HepG2 (cell line): ENCODE measurements at regions not wholly inside any gene's neighbourhood (a gene's known extent, or its start where the extent isn't known, plus 50 kb on each side); places are given as distances from the start of the nearest gene placed in this dataset.

Source experiments
- ATAC-seq: fragments of 200-7000 bp; cut with Tn5 transposase; 3 replicates; pipeline ENCODE4 v1.9.1; 2020; ENCODE audit warnings: mild to moderate bottlenecking, moderate library complexity
- BruUV-seq: library from RNA; stranded (reverse); fragments of 400-500 nt; replicated peaks from 2 replicates; lab custom pipeline; 2021; lab: Mats Ljungman, UMichigan
- CTCF ChIA-PET: fragments of 300-600 bp; formaldehyde crosslinking; extraction: SDS; loops from one replicate; lab custom pipeline; 2021; ENCODE audit warnings: low total read pairs, inconsistent platforms, low intra/inter-chr PET ratio; lab: Yijun Ruan, JAX
- POLR2A ChIA-PET: fragments of 350-600 bp; sonication (Branson Sonifier 250); formaldehyde crosslinking; loops from one replicate; lab custom pipeline; 2020; ENCODE audit warnings: antibody characterized with exemption, inconsistent platforms; lab: Yijun Ruan, JAX
- DNase-seq: peaks from one replicate; pipeline ENCODE4 v3.0.0-alpha.2; 2015; ENCODE audit warnings: low spot score
- FAIRE-seq: peaks from 3 replicates; lab custom pipeline; 2011; peaks lifted over from hg19 to GRCh38; lab: Jason Lieb, UNC
- H2AFZ ChIP-seq: one replicate; pipeline ENCODE4 v1.6.1; 2011; ENCODE audit warnings: low read length, inconsistent platforms
- H3K27ac ChIP-seq: fragments of 300-600 bp; 3 replicates; pipeline ENCODE4 v1.8.0; 2011; ENCODE audit warnings: mixed run types, mild to moderate bottlenecking, mixed read lengths, low read length, inconsistent platforms; ENCODE audit not compliant: insufficient read depth; ENCODE audit errors: extremely low read length
- H3K27me3 ChIP-seq, 2 experiments: fragments of 200-600 bp in 1 of 2; 2 replicates in 1 of 2; 3 replicates in 1 of 2; pipeline versions ENCODE4 v1.6.0 to v1.8.0; 2011; ENCODE audit warnings: low read length in 2 of 2, mild to moderate bottlenecking in 2 of 2, moderate library complexity in 2 of 2, inconsistent platforms in 1 of 2; ENCODE audit not compliant: insufficient read depth in 2 of 2, control insufficient read depth in 1 of 2
- H3K36me3 ChIP-seq, 2 experiments: fragments of 200-600 bp in 1 of 2; replicated peaks in 1 of 2; 2 replicates in 1 of 2; 3 replicates in 1 of 2; pipeline versions ENCODE4 v1.5.1 to v1.8.0; 2011; ENCODE audit warnings: low read length in 2 of 2, inconsistent platforms in 1 of 2; ENCODE audit not compliant: insufficient read depth in 2 of 2, control insufficient read depth in 1 of 2
- H3K4me1 ChIP-seq: 2 replicates; pipeline ENCODE4 v1.5.1; 2012; ENCODE audit warnings: low read length, inconsistent platforms; ENCODE audit not compliant: insufficient read depth
- H3K4me2 ChIP-seq: 2 replicates; pipeline ENCODE4 v1.6.0; 2011; ENCODE audit warnings: low read depth, low read length, inconsistent platforms
- H3K4me3 ChIP-seq, 3 experiments: fragments of 200-600 bp in 1 of 3; sonication (generic), shearing (Covaris generic) in 1 of 3; replicated peaks in 1 of 3; 2 replicates each; pipeline ENCODE4 v1.5.1; 2011 to 2016; ENCODE audit warnings: low read length in 3 of 3, inconsistent platforms in 2 of 3, low read depth in 2 of 3, mild to moderate bottlenecking in 2 of 3, control low read depth in 1 of 3, mixed read lengths in 1 of 3; ENCODE audit not compliant: insufficient read depth in 1 of 3
- H3K79me2 ChIP-seq: one replicate; pipeline ENCODE4 v1.6.1; 2011; ENCODE audit warnings: low read length, inconsistent platforms; ENCODE audit not compliant: insufficient read depth
- H3K9ac ChIP-seq: 2 replicates; pipeline ENCODE4 v1.6.0; 2011; ENCODE audit warnings: mild to moderate bottlenecking, low read depth, low read length, inconsistent platforms; ENCODE audit not compliant: insufficient read depth
- H3K9me3 ChIP-seq: 2 replicates; pipeline ENCODE4 v1.5.1; 2012; ENCODE audit warnings: mild to moderate bottlenecking, low read length
- H4K20me1 ChIP-seq: 2 replicates; pipeline ENCODE4 v1.6.0; 2011; ENCODE audit warnings: inconsistent platforms, mild to moderate bottlenecking, low read length, moderate library complexity; ENCODE audit not compliant: insufficient read depth
- ARID2 ChIP-seq: sonication (generic); formaldehyde crosslinking; IDR thresholded peaks from 2 replicates; pipeline ENCODE4 v1.8.1; 2022; ENCODE audit warnings: mild to moderate bottlenecking, missing genetic modification reagents, borderline replicate concordance
- GTF3A ChIP-seq: sonication (generic); formaldehyde crosslinking; conservative IDR thresholded peaks from 2 replicates; pipeline ENCODE4 v1.4.0; 2020; ENCODE audit warnings: mild to moderate bottlenecking, missing genetic modification reagents
- HMGA1 ChIP-seq: sonication (generic); formaldehyde crosslinking; conservative IDR thresholded peaks from 2 replicates; pipeline ENCODE4 v1.4.0; 2020; ENCODE audit warnings: missing genetic modification reagents
- KLF12 ChIP-seq: sonication (generic); formaldehyde crosslinking; IDR thresholded peaks from 2 replicates; pipeline ENCODE4 v1.4.0; 2020; ENCODE audit warnings: missing genetic modification reagents, borderline replicate concordance
- MBD4 ChIP-seq: IDR thresholded peaks from 2 replicates; pipeline ENCODE4 v1.6.1; 2012; ENCODE audit warnings: low read length, inconsistent platforms, borderline replicate concordance
- MED1 ChIP-seq: sonication (generic); formaldehyde crosslinking; IDR thresholded peaks from 2 replicates; pipeline ENCODE4 v1.4.0; 2020; ENCODE audit warnings: missing genetic modification reagents
- THAP8 ChIP-seq: sonication (generic); formaldehyde crosslinking; IDR thresholded peaks from 2 replicates; pipeline ENCODE4 v1.5.1; 2020; ENCODE audit warnings: missing genetic modification reagents, mild to moderate bottlenecking, borderline replicate concordance
- ZBTB1 ChIP-seq: sonication (generic); formaldehyde crosslinking; IDR thresholded peaks from 2 replicates; pipeline ENCODE4 v1.4.0; 2020; ENCODE audit warnings: missing genetic modification reagents, borderline replicate concordance
- ZBTB21 ChIP-seq: sonication (generic); formaldehyde crosslinking; IDR thresholded peaks from 2 replicates; pipeline ENCODE4 v1.4.0; 2020; ENCODE audit warnings: missing genetic modification reagents
- ZNF205 ChIP-seq: IDR thresholded peaks from 2 replicates; pipeline ENCODE4 v1.6.1; 2018; ENCODE audit warnings: missing biosample characterization, missing genetic modification reagents
- ZNF33A ChIP-seq: sonication (generic); formaldehyde crosslinking; IDR thresholded peaks from 2 replicates; pipeline ENCODE4 v1.5.1; 2020; ENCODE audit warnings: missing genetic modification reagents, mild to moderate bottlenecking, moderate library complexity, borderline replicate concordance
- ZNF549 ChIP-seq: sonication (generic); formaldehyde crosslinking; IDR thresholded peaks from 2 replicates; pipeline ENCODE4 v1.5.0; 2020; ENCODE audit warnings: missing genetic modification reagents
- ZNF704 ChIP-seq: sonication (generic); formaldehyde crosslinking; IDR thresholded peaks from 2 replicates; pipeline ENCODE4 v1.8.1; 2023; ENCODE audit warnings: mild to moderate bottlenecking, inconsistent platforms, moderate library complexity, missing genetic modification reagents, borderline replicate concordance
- WGBS: methylation state at CpG from one replicate; pipeline ENCODE4 v1.1.6; 2017; ENCODE audit warnings: low lambda C conversion rate; 5-methylcytosine and 5-hydroxymethylcytosine counted together
- in situ Hi-C: cut with HindIII; loops from 2 replicates; pipeline ENCODE4 v1.10.0; 2017; ENCODE audit warnings: low pct_unique_long_range_greater_than_20kb; ENCODE audit not compliant: extremely low pct_ligation_motif_present
- intact Hi-C: fragments of 100-400 bp; cut with micrococcal nuclease; formaldehyde crosslinking; loops from one replicate; pipeline ENCODE4 v1.10.0; 2022; ENCODE audit not compliant: unreplicated experiment

GRCh38 chr4:163217505-163217904, 50.8 kb upstream of the NAF1 start:
- Histone ChIP-seq H3K36me3 (no peaks in the 10 kb centered on the region), H3K9me3 (no peaks in the 10 kb centered on the region), H3K4me3 (no peak overlapping the region), H3K4me1 (no peaks in the 10 kb centered on the region), H3K27ac (no peak overlapping the region), H4K20me1 (no peaks in the 10 kb centered on the region), H3K79me2 (no peaks in the 10 kb centered on the region), H3K27me3 (no peaks in the 10 kb centered on the region), H3K4me2 (no peak overlapping the region), H3K9ac (no peak overlapping the region), H2AFZ (no peak overlapping the region)
- WGBS, result 22% methylated on average over 3 of the region's 3 CpGs
- POLR2A ChIA-PET, result no interaction called here
- intact Hi-C loops, result no loop called here
- no TSS peak for BruUV-seq
- DNase-seq (no peak), FAIRE-seq (no peak), ATAC-seq (no peak)
- CTCF ChIA-PET, result no interaction called here
- no peak for TF ChIP-seq HMGA1 (CRISPR knock-in tag)
- TF ChIP-seq ZBTB21 (CRISPR knock-in tag), result no peak
- no peak for TF ChIP-seq ARID2 (CRISPR knock-in tag)
- TF ChIP-seq ZBTB1 (CRISPR knock-in tag), result no peak
- no peak for TF ChIP-seq THAP8 (CRISPR knock-in tag)
- TF ChIP-seq MED1 (CRISPR knock-in tag), result no peak
- no peak for TF ChIP-seq GTF3A
- TF ChIP-seq ZNF549 (CRISPR knock-in tag), result no peak
- no peak for TF ChIP-seq MBD4
- no peak for TF ChIP-seq ZNF704
- no peak for TF ChIP-seq ZNF33A (CRISPR knock-in tag)
- no peak for TF ChIP-seq ZNF205 (CRISPR knock-in tag)
- no peak for TF ChIP-seq KLF12 (CRISPR knock-in tag)
- in situ Hi-C loops, result no loop called here
